Smooth muscle cell (in vitro differentiated cells): ENCODE measurements at regions not wholly inside any gene's neighbourhood (a gene's known extent, or its start where the extent isn't known, plus 50 kb on each side); places are given as distances from the start of the nearest gene placed in this dataset.

Experiments used
- DNase-seq: peaks from one replicate; lab custom pipeline; 2025; ENCODE audit not compliant: unreplicated experiment; lab: John Stamatoyannopoulos, UW
- H2AFZ ChIP-seq: fragments of 200-600 bp; sonication (generic); 2 replicates; pipeline ENCODE4 v1.6.0; 2016; ENCODE audit warnings: antibody characterized with exemption, low read depth, mild to moderate bottlenecking
- H3F3A ChIP-seq: fragments of 200-600 bp; sonication (generic); 2 replicates; pipeline ENCODE4 v1.6.0; 2017; ENCODE audit warnings: antibody characterized with exemption, low read depth
- H3K27ac ChIP-seq: fragments of 200-600 bp; sonication (generic); 2 replicates; pipeline ENCODE4 v1.5.1; 2016; ENCODE audit warnings: low read depth, mild to moderate bottlenecking
- H3K27me3 ChIP-seq: fragments of 200-600 bp; sonication (generic); 2 replicates; pipeline ENCODE4 v1.6.1; 2016; ENCODE audit warnings: low read depth, mild to moderate bottlenecking
- H3K36me3 ChIP-seq: fragments of 200-600 bp; sonication (generic); 2 replicates; pipeline ENCODE4 v1.5.1; 2016; ENCODE audit warnings: low read depth
- H3K4me1 ChIP-seq: fragments of 200-600 bp; sonication (generic); 2 replicates; pipeline ENCODE4 v1.5.1; 2016; ENCODE audit warnings: low read depth
- H3K4me2 ChIP-seq: fragments of 200-600 bp; sonication (generic); 2 replicates; pipeline ENCODE4 v1.6.0; 2016; ENCODE audit warnings: mild to moderate bottlenecking
- H3K4me3 ChIP-seq: fragments of 200-600 bp; sonication (generic); 2 replicates; pipeline ENCODE4 v1.5.1; 2016; ENCODE audit warnings: mild to moderate bottlenecking
- H3K79me2 ChIP-seq: fragments of 200-600 bp; sonication (generic); 2 replicates; pipeline ENCODE4 v1.6.0; 2016; ENCODE audit warnings: low read depth, mild to moderate bottlenecking
- H3K9ac ChIP-seq: fragments of 200-600 bp; sonication (generic); 2 replicates; pipeline ENCODE4 v1.6.0; 2016; ENCODE audit warnings: low read depth
- H3K9me3 ChIP-seq: fragments of 200-600 bp; sonication (generic); replicated peaks from 2 replicates; pipeline ENCODE4 v1.5.1; 2016; ENCODE audit warnings: low read depth
- H4K20me1 ChIP-seq: fragments of 200-600 bp; sonication (generic); 2 replicates; pipeline ENCODE4 v1.6.0; 2016; ENCODE audit warnings: low read depth
- WGBS: methylation state at CpG from one replicate; pipeline ENCODE4 v1.1.7; 2016; ENCODE audit warnings: low lambda C conversion rate; 5-methylcytosine and 5-hydroxymethylcytosine counted together
- TF ChIP-seq, protein P1 (sequence below): fragments of 200-600 bp; sonication (generic); IDR thresholded peaks from 2 replicates; pipeline ENCODE4 v1.5.1; 2017; ENCODE audit warnings: borderline replicate concordance, mild to moderate bottlenecking, antibody characterized with exemption; ENCODE audit not compliant: insufficient read depth, poor library complexity, severe bottlenecking

- H3K4me3 ChIP-seq: no peak overlapping the region
- no peaks in the 10 kb centered on the region for H3F3A ChIP-seq
- H3K79me2 ChIP-seq: no peaks in the 10 kb centered on the region
- H3K4me1 ChIP-seq: no peaks in the 10 kb centered on the region
- H2AFZ ChIP-seq: no peak overlapping the region
- no peak for DNase-seq
- no peak overlapping the region for H3K4me2 ChIP-seq
- H3K36me3 ChIP-seq: no peaks in the 10 kb centered on the region
- H3K9ac ChIP-seq: no peak overlapping the region
- TF ChIP-seq, protein P1, sequence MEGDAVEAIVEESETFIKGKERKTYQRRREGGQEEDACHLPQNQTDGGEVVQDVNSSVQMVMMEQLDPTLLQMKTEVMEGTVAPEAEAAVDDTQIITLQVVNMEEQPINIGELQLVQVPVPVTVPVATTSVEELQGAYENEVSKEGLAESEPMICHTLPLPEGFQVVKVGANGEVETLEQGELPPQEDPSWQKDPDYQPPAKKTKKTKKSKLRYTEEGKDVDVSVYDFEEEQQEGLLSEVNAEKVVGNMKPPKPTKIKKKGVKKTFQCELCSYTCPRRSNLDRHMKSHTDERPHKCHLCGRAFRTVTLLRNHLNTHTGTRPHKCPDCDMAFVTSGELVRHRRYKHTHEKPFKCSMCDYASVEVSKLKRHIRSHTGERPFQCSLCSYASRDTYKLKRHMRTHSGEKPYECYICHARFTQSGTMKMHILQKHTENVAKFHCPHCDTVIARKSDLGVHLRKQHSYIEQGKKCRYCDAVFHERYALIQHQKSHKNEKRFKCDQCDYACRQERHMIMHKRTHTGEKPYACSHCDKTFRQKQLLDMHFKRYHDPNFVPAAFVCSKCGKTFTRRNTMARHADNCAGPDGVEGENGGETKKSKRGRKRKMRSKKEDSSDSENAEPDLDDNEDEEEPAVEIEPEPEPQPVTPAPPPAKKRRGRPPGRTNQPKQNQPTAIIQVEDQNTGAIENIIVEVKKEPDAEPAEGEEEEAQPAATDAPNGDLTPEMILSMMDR: no peak
- H4K20me1 ChIP-seq: no peaks in the 10 kb centered on the region
- H3K27me3 ChIP-seq: no peaks in the 10 kb centered on the region
- no peak overlapping the region for H3K27ac ChIP-seq
- H3K9me3 ChIP-seq: no peaks in the 10 kb centered on the region
- WGBS: 93% methylated on average over 2 of the region's 2 CpGs
Observed at GRCh38 chr7:79664884-79665676, 211.6 kb upstream of the MAGI2 start.

DNA sequence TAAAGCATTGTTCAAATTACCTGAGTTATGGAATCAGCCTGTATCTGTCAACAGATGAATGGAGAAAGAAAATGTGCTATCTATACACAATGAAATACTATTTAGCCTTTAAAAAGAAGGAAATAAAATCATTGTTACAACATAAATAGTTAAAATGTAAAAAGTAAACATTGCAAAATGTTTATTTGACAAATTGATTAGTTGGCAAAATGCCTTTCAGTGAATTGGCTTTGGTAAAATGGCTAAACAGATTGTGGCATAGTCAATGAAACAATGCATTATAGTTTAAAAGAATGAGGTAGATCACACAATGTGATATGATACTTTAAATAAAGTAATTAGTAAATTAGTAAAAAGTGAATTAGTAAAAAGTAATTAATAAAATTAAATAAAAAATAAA, 204.8 kb upstream of the MAGI2 start:
- no peak overlapping the region for H3K9ac ChIP-seq
- TF ChIP-seq, protein P1: no peak
- H3F3A ChIP-seq: no peaks in the 10 kb centered on the region
- H3K79me2 ChIP-seq: no peaks in the 10 kb centered on the region
- no peaks in the 10 kb centered on the region for H3K27me3 ChIP-seq
- no peaks in the 10 kb centered on the region for H3K9me3 ChIP-seq
- H3K4me1 ChIP-seq: no peaks in the 10 kb centered on the region
- H3K36me3 ChIP-seq: no peaks in the 10 kb centered on the region
- no peak overlapping the region for H3K4me2 ChIP-seq
- no peaks in the 10 kb centered on the region for H4K20me1 ChIP-seq
- DNase-seq: no peak
- H2AFZ ChIP-seq: no peak overlapping the region
- H3K4me3 ChIP-seq: no peak overlapping the region
- no peak overlapping the region for H3K27ac ChIP-seq

GRCh38 chr7:79653136-79653631, 199.7 kb upstream of the MAGI2 start:
- H3K27me3 ChIP-seq: no peaks in the 10 kb centered on the region
- TF ChIP-seq, protein P1: no peak
- H3K4me2 ChIP-seq: no peak overlapping the region

DNA sequence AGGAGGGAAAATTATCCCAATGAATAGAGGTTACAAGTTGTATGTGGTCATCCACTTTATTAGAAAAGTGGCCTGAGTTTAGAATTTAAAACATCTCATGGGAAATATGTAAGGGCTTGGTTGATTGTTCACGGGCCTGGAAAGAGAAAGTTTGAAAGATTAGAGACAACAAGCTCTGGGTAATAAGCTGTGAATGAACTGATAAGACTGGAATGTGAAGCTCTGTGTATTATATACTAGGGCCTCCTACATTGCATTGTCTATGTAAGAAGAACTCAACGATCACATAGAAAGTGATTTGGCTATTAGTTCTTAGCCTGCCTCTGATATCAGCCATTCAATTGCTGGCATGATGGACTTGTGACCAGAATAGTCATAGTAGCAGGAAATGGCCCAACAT, 199.2 kb upstream of the MAGI2 start:
- 53% methylated on average over 2 of the region's 2 CpGs for WGBS
- Histone ChIP-seq H3K36me3 (no peaks in the 10 kb centered on the region), H4K20me1 (no peaks in the 10 kb centered on the region), H3K27ac (no peak overlapping the region), H3K4me2 (no peak overlapping the region), H3K4me1 (no peaks in the 10 kb centered on the region), H3K9ac (no peak overlapping the region), H2AFZ (no peak overlapping the region), H3K27me3 (no peaks in the 10 kb centered on the region), H3K79me2 (no peaks in the 10 kb centered on the region), H3F3A (no peaks in the 10 kb centered on the region), H3K4me3 (no peak overlapping the region), H3K9me3 (no peaks in the 10 kb centered on the region)
- TF ChIP-seq, protein P1: no peak
- no peak for DNase-seq

More at GRCh38 chr7:79653136-79653631, 199.7 kb upstream of the MAGI2 start:
- no peaks in the 10 kb centered on the region for H3K36me3 ChIP-seq
- no peaks in the 10 kb centered on the region for H3K4me1 ChIP-seq
- no peaks in the 10 kb centered on the region for H3K9me3 ChIP-seq
- H3F3A ChIP-seq: no peaks in the 10 kb centered on the region
- H4K20me1 ChIP-seq: no peaks in the 10 kb centered on the region
- no peak for DNase-seq
- H3K79me2 ChIP-seq: no peaks in the 10 kb centered on the region
- no peak overlapping the region for H3K9ac ChIP-seq
- no peak overlapping the region for H3K27ac ChIP-seq
- no peak overlapping the region for H2AFZ ChIP-seq
- WGBS: 91% methylated on average over 2 of the region's 2 CpGs
- no peak overlapping the region for H3K4me3 ChIP-seq
